ENCODE measurements at regions not wholly inside any gene's neighbourhood (a gene's known extent, or its start where the extent isn't known, plus 50 kb on each side); places are given as distances from the start of the nearest gene placed in this dataset.

- Histone ChIP-seq H3K36me3 (no peaks in the 10 kb centered on the region), H3K4me1 (no peaks in the 10 kb centered on the region), H3K9me3 (no peaks in the 10 kb centered on the region), H3K4me3 (no peak overlapping the region), H3K27me3 (no peaks in the 10 kb centered on the region), H3K27ac (no peak overlapping the region)
- TF ChIP-seq POLR2A (IDR thresholded peaks at IDR 0.05) (no peak), POLR2AphosphoS5 (IDR thresholded peaks at IDR 0.05; ENCODE audit: insufficient read depth in 1 of 2, low read depth in 1 of 2) (no peak)
- TF ChIP-seq, protein P1, sequence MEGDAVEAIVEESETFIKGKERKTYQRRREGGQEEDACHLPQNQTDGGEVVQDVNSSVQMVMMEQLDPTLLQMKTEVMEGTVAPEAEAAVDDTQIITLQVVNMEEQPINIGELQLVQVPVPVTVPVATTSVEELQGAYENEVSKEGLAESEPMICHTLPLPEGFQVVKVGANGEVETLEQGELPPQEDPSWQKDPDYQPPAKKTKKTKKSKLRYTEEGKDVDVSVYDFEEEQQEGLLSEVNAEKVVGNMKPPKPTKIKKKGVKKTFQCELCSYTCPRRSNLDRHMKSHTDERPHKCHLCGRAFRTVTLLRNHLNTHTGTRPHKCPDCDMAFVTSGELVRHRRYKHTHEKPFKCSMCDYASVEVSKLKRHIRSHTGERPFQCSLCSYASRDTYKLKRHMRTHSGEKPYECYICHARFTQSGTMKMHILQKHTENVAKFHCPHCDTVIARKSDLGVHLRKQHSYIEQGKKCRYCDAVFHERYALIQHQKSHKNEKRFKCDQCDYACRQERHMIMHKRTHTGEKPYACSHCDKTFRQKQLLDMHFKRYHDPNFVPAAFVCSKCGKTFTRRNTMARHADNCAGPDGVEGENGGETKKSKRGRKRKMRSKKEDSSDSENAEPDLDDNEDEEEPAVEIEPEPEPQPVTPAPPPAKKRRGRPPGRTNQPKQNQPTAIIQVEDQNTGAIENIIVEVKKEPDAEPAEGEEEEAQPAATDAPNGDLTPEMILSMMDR (IDR thresholded peaks at IDR 0.05) = no peak
- intact Hi-C loops (cut with DNase I) = no loop called here
- peak; percentile 40 to 69 for DNase-seq (ENCODE audit: extremely low spot score in 2 of 2)
Measured at GRCh38 chr20:41978875-41979274, 360.7 kb upstream of the CHD6 start.

DNA sequence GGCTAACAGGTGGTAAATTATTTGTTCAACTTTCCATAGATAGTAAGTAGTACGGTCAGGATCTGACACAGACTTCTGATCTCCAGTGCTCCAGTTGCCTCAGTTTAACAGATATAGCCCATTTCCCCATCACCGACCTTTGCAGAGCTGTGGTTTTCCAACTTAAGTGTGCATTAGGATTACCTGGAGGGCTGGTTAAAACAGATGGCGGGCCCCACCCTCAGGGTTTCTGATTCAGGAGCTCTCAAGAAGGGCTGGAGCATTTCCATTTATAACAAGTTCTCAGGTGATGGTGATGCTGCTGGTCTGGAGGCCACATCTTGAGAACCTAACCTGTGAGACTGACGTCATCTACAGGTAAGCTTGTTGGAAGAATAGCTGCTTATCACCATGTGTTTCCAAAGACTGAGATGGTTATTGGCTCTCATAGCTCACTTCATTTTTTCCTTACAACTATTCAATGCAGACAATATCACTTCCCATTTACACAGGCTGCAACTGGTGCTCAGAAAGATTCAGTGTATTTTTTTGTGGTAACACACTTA is 360.1 kb upstream of the CHD6 start:
- Histone ChIP-seq H3K27me3 (no peaks in the 10 kb centered on the region), H3K36me3 (no peaks in the 10 kb centered on the region), H3K4me3 (no peak overlapping the region), H3K9me3 (no peaks in the 10 kb centered on the region), H3K27ac (no peak overlapping the region), H3K4me1 (no peaks in the 10 kb centered on the region)
- intact Hi-C loops (cut with DNase I) = no loop called here
- peak in 1 of 2 donors; percentile 22 for DNase-seq (ENCODE audit: extremely low spot score in 2 of 2)
- TF ChIP-seq, protein P1 (IDR thresholded peaks at IDR 0.05) = no peak
- TF ChIP-seq POLR2AphosphoS5 (IDR thresholded peaks at IDR 0.05; ENCODE audit: insufficient read depth in 1 of 2, low read depth in 1 of 2) (no peak), POLR2A (IDR thresholded peaks at IDR 0.05) (no peak)

DNA sequence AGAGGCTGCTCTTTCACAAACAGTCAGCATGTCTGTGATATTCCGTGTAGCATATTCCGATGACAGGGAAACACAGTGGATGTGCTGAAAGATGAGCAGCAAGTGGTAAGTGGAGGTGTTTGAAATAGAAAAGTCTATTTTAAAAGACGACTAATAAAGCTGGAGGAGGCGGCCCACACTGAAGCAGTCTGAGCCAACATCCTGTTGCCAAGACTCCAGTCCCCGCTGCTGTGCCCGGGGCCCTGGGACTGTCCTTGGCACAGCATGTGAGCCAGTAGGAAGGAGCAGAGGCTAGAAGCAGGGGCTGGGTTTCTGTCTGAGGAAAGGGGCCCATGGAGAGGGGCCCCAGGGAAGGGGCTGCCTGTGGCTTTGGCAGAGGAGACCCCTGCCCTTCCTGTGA is 351.5 kb upstream of the CHD6 start:
- TF ChIP-seq, protein P1 (IDR thresholded peaks at IDR 0.05) = no peak
- TF ChIP-seq POLR2AphosphoS5 (IDR thresholded peaks at IDR 0.05; ENCODE audit: insufficient read depth in 1 of 2, low read depth in 1 of 2) = no peak
- no peak for TF ChIP-seq POLR2A (IDR thresholded peaks at IDR 0.05)
- H3K9me3 ChIP-seq = no peaks in the 10 kb centered on the region
- intact Hi-C loops (cut with DNase I) = no loop called here
- no peak overlapping the region for H3K4me3 ChIP-seq
- H3K27me3 ChIP-seq = no peaks in the 10 kb centered on the region
- H3K36me3 ChIP-seq = no peaks in the 10 kb centered on the region
- no peak for DNase-seq (ENCODE audit: extremely low spot score in 2 of 2)
- no peaks in the 10 kb centered on the region for H3K4me1 ChIP-seq
- H3K27ac ChIP-seq = no peak overlapping the region

DNA sequence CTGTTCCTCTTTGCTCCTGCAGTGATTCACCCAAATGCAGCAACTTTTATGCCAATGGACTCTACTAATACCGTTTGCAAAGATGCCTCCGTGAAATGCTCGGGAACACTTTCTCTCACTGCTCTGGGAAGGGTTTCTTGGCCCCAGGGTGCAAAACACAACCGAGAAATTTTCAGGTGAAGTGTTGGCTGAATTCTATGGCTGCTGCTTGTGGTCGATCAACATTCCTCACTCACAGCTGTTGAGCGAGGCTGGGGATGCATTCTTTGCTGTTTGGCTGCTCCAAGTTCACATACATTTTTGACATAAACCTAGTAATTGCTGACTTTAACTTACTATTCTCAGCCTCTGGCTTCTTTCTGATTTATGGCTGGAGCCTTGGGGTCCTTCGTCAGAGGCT is 342.0 kb upstream of the CHD6 start:
- no peak overlapping the region for H3K4me3 ChIP-seq
- intact Hi-C loops (cut with DNase I) = no loop called here
- TF ChIP-seq, protein P1 (IDR thresholded peaks at IDR 0.05) = no peak
- TF ChIP-seq POLR2A (IDR thresholded peaks at IDR 0.05) = no peak
- H3K27ac ChIP-seq = no peak overlapping the region
- no peaks in the 10 kb centered on the region for H3K9me3 ChIP-seq
- H3K36me3 ChIP-seq = no peaks in the 10 kb centered on the region
- H3K27me3 ChIP-seq = no peaks in the 10 kb centered on the region
- DNase-seq (ENCODE audit: extremely low spot score in 2 of 2) = peak in 1 of 2 donors; percentile 42
- no peaks in the 10 kb centered on the region for H3K4me1 ChIP-seq

DNA sequence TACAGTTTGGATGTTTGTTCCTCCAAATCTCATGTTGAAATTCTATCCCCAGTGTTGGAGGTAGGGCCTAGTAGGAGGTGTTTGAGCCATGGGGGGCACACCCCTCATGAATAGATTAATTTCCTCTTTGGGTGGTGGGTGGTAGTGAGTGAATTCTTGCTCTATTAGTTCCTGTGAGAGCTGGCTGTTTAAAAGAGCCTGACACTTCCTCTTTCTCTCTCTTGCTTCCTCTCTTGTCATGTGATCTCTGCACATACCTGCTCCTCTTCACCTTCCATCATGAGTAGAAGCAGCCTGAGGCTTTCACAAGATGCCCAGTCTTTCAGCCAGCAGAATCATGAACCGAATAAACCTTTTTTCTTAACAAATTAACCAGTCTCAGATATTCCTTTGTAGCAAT is 340.2 kb upstream of the CHD6 start:
- H3K4me3 ChIP-seq = no peak overlapping the region
- H3K4me1 ChIP-seq = no peaks in the 10 kb centered on the region
- H3K27me3 ChIP-seq = no peaks in the 10 kb centered on the region
- H3K27ac ChIP-seq = no peak overlapping the region
- TF ChIP-seq POLR2AphosphoS5 (IDR thresholded peaks at IDR 0.05; ENCODE audit: insufficient read depth in 1 of 2, low read depth in 1 of 2) (no peak), POLR2A (IDR thresholded peaks at IDR 0.05) (no peak)
- TF ChIP-seq, protein P1 (IDR thresholded peaks at IDR 0.05) = no peak
- no peak for DNase-seq (ENCODE audit: extremely low spot score in 2 of 2)
- H3K36me3 ChIP-seq = no peaks in the 10 kb centered on the region
- H3K9me3 ChIP-seq = no peaks in the 10 kb centered on the region
- intact Hi-C loops (cut with DNase I) = no loop called here

Data from vagina (tissue), 2 donors.